ENCODE measurements at regions not wholly inside any gene's neighbourhood (a gene's known extent, or its start where the extent isn't known, plus 50 kb on each side); places are given as distances from the start of the nearest gene placed in this dataset.
"Not testable (repeated sequence)": the region's sequence is repeated elsewhere in the genome, so short reads cannot be mapped to it uniquely, and the experiment has no call there.

DNA sequence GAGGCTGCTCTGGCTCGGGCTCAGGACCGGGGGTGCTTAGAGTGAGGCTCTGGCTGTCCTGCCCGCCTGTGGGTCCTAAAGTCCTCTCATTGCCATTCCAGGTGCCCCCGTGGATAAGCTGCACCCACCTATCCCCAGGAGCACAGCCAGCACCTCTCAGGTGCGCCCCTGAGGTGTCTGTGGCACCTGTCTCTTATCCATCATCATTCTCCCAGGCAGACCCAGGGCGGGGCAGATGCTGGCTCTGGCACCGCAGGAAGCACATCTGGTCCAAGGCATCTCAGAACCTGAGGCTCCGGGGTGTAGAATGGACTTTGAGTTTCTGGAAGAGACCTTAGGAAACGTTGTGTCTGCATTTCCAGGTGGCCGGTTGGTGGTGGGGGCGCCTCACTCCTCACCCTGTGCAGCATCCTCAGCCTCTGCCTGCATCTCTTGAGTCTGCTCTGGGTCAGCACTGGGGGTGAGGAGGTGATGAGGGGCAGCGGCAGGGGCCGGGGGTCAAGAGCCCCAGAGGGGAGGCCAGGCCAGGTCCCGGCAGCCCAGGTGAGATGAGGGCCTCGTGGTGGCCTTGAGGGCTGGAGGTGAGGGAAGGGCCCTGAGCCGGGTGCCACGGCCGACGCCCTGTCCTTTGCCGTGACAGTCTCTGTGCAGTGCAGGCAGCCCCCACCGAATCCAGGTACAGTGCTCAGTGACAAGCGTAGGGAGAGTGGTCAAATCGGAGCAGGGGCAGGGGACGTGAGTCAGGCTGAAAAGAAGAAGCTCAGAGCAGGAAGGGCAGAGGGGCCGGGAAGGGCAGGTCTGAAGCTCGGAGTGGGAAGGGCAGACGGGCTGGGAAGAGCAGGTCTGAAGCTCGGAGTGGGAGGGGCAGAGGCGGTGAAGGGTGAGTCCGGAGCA lies 173.5 kb downstream of the NPIPB11 start:
- DNase-seq (ENCODE audit: insufficient read length, low spot score) = no peak
- TF ChIP-seq POU2F2 (IDR thresholded peaks at IDR 0.05; ENCODE audit: low read depth, low read length) = no peak
- TF ChIP-seq POLR2A (IDR thresholded peaks at IDR 0.05; ENCODE audit: low read depth, low read length) = no peak
- no peak for TF ChIP-seq PAX5 (IDR thresholded peaks at IDR 0.05; ENCODE audit: insufficient read depth, low read length, severe bottlenecking)
- TF ChIP-seq POLR2AphosphoS5 (IDR thresholded peaks at IDR 0.05; ENCODE audit: low read depth, low read length) = no peak
- no peak for TF ChIP-seq SPI1 (IDR thresholded peaks at IDR 0.05; ENCODE audit: low read depth, low read length)
- no peak for FAIRE-seq

DNA sequence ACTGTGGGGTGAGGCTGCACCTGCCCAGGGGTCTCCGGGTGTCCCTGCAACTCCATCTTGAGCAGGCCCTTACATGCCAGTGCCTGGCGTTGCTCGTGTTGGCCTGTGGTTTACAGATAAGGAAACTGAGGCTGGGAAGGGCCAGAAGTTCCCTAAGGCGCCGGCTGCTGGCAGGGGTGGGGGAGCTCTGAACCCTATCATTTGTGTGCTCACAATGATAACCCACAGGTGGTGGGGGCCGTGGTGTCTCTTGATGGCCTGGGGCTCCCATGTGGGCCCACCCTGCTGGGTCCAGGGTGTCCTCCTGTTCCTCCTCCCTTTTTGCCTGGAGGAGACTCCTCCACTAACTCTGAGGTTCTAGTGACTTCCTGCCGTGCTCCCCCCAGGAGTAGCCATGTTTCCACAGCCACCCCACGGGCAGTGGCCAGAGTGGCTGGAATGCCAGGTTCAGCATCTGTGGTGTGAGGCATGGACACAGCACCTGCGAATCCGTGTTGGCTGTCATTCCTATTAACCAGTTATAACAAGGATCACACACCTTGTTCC lies 174.3 kb downstream of the NPIPB11 start:
- DNase-seq (ENCODE audit: insufficient read length, low spot score); FAIRE-seq: not testable (repeated sequence)

DNA sequence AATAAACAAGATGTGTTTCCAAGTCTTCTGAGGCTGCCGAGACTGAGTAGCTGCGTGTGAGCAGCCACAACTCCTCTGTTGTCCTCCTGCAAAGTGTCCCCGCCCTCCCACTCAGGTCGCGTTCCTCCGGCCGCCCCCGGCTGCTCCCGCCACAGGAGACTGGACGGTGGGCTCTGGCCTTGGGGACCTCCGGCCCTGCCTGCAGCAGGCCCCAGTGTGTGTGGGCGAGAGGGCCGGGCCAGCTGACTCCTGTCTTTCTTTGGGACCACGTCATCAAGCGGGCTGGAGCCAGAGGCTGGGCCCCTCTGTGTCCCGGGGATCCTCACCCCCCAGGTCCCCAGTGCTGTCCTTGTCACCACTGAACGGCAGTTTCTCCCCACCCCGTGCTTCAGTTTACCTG lies 175.3 kb downstream of the NPIPB11 start:
- no peak for TF ChIP-seq TAF1 (IDR thresholded peaks at IDR 0.05; ENCODE audit: low read depth, low read length)
- DNase-seq (ENCODE audit: insufficient read length, low spot score) (no peak), FAIRE-seq (no peak)

DNA sequence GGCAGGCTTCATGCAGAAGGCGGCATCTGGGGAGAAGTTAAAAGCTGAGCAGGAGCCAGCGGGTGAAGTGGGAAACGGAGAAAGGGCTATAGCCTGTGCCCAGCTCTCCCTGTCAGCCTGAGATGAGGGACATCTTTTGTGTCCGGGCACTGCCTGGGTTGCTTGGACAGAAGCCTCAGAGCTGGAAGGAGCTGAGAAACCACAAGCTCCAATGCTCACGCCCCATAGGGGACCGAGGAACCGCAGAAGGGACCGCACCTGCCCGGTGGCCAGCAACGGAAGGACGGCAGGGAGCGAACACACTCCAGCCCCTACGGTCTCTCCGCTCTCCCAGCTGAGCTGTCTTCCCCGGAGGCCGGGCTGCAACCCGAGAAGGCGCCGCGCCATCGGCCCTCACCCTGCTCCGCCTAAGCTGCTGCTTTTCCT lies 175.8 kb downstream of the NPIPB11 start:
- TF ChIP-seq PAX5 (IDR thresholded peaks at IDR 0.05; ENCODE audit: insufficient read depth, low read length, severe bottlenecking) = no peak
- TF ChIP-seq SPI1 (IDR thresholded peaks at IDR 0.05; ENCODE audit: low read depth, low read length) = no peak
- TF ChIP-seq POLR2AphosphoS5 (IDR thresholded peaks at IDR 0.05; ENCODE audit: low read depth, low read length) = no peak
- no peak for TF ChIP-seq TAF1 (IDR thresholded peaks at IDR 0.05; ENCODE audit: low read depth, low read length)
- TF ChIP-seq POLR2A (IDR thresholded peaks at IDR 0.05; ENCODE audit: low read depth, low read length) = no peak
- TF ChIP-seq POU2F2 (IDR thresholded peaks at IDR 0.05; ENCODE audit: low read depth, low read length) = no peak
- FAIRE-seq (no peak), DNase-seq (ENCODE audit: insufficient read length, low spot score) (no peak)

- not testable (repeated sequence) for FAIRE-seq; DNase-seq (ENCODE audit: insufficient read length, low spot score)
These were observed 176.4 kb downstream of the NPIPB11 start for GRCh38 chr16:29230006-29230668.

DNA sequence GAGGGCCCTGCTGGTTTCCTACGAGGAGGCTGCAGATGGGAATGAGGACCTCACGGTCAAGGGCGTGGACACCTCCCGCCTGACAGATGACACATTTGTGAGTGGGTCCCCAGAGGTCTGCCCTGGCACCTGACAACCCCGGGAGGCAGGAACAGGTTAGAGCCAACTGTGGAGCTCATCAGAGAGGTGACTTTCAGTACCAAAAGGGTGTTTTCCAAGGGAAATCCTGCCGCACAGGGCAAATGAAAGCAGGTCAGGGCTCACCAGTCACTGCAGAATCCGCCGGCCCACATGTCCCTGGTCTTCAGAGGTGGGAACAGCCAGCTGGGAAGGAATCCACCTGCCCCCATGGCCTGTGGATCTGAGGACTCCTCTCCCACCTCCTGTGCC lies 176.9 kb downstream of the NPIPB11 start:
- DNase-seq (ENCODE audit: insufficient read length, low spot score); FAIRE-seq: not testable (repeated sequence)

GRCh38 chr16:29228664-29229611 lies 177.6 kb downstream of the NPIPB11 start:
- not testable (repeated sequence) for FAIRE-seq; DNase-seq (ENCODE audit: insufficient read length, low spot score)

- FAIRE-seq = peak; percentile 92
- not testable (repeated sequence) for DNase-seq (ENCODE audit: insufficient read length, low spot score)
These were observed 178.5 kb downstream of the NPIPB11 start for GRCh38 chr16:29227751-29228663.

GRCh38 chr16:29226782-29227181 lies 179.7 kb downstream of the NPIPB11 start:
- TF ChIP-seq POLR2A (IDR thresholded peaks at IDR 0.05; ENCODE audit: low read depth, low read length) (no peak), PAX5 (IDR thresholded peaks at IDR 0.05; ENCODE audit: insufficient read depth, low read length, severe bottlenecking) (no peak)
- no peak for DNase-seq (ENCODE audit: insufficient read length, low spot score)
- FAIRE-seq = no peak

DNA sequence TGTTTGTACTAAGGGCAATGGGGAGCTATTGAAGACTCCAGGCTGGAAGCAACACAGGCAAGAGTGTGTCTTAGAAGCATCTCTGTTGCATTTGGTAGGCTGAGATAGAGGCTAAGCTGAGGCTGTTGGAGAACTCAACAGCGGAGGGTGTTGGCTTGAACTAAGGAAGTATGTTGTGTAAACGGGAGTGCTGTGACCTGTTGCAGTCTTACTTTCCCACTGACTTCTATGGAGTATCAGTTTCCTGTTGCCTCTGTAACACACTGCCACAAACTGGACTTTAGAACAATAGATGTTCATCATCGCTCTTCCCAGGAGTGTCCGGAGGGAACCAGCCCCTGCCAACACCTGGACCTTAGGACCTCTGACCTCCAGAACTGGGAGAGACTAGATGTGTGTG lies 181.8 kb downstream of the NPIPB11 start:
- not testable (repeated sequence) for DNase-seq (ENCODE audit: insufficient read length, low spot score)

GRCh38 chr16:29222615-29223014 lies 183.9 kb downstream of the NPIPB11 start:
- FAIRE-seq; DNase-seq (ENCODE audit: insufficient read length, low spot score): not testable (repeated sequence)

More for the DNA sequence above, 181.8 kb downstream of the NPIPB11 start:
- not testable (repeated sequence) for FAIRE-seq

DNA sequence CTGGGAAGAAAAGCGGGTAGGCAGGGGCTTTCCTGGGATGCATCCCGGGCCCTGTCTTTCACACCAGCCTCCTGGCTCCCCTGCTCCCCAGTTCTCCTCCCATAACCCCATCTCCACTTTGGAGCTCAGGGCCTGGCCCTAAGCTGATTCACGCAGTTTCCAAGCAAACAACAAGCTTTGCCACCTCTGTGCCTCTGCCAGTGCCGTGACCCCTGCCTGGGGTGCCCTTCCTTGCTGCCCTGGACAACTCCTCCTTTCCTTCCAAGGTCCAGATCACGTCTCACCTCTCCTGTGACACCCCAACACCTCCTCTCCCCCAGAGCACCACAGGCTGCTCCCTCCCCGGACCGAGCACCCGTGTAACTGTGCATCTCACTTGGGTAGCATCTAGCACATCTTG lies 184.5 kb downstream of the NPIPB11 start:
- FAIRE-seq; DNase-seq (ENCODE audit: insufficient read length, low spot score): not testable (repeated sequence)

DNA sequence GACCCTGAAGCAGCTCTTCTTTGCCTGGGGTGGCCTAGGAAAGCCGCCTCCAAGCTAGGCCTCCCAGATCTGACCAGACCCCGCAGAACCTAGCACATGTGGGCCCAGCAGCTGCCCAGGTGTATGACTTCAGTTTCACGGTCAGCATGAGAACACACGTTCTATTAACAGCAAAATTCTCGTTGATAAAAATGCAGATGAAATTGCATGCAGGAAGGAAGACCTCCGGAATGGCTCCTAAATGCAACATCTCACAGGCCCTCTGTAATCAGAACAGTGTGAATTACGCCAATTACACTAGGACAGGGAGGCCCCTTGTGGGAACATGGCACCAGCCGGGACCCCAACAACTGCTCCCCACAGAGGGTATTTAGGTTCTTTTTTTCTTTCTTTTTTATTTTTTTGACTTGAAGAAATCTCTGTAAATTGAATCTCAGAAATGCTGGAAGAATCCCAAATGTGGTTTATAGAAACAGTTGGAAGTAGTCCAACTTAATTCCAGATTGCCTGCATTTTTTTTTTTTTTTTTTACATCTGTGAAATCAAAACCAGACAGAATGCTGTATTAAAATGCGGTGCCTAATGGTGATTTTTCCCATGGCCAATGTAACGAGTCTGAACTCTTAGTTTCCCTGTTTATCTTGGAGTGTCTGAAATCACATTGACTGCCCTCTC lies 185.1 kb downstream of the NPIPB11 start:
- not testable (repeated sequence) for FAIRE-seq; DNase-seq (ENCODE audit: insufficient read length, low spot score)

DNA sequence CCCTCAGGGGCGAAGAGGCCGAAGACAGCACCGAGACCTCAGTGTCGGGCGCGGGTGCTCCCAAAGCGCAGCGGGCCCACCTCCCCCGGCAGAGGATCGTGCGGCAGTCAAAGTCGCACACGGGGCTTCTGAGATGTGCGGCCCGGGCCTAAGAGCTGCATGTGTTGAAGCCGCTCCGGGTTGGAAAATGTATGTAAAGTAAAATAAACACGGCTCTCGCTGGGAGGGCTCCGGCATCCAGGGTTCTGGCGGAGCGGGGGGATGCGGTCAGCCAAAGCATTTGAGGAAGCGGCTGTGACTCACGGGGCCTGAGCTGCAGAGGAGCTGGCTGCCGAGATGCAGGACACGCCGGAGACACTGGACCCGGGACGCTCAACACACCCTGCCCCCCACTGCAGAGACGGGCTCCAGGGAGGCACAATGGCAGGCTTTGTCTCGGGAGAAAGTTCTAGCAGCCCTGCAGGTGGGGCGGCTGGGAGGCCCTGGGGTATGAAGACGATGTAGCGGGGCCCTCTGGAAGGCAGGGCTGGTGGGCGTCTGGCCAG lies 185.8 kb downstream of the NPIPB11 start:
- DNase-seq (ENCODE audit: insufficient read length, low spot score); FAIRE-seq: not testable (repeated sequence)

Measured in GM12891 (cell line).